Trophoblast cell (in vitro differentiated cells and primary cell): ENCODE measurements at regions not wholly inside any gene's neighbourhood (a gene's known extent, or its start where the extent isn't known, plus 50 kb on each side); places are given as distances from the start of the nearest gene placed in this dataset.

ENCODE experiments used
- DNase-seq, 2 donors: peaks; one replicate each; pipeline ENCODE4 v3.0.0-alpha.2; 2016
- H2AFZ ChIP-seq: 2 replicates; pipeline ENCODE4 v1.6.1; 2013; ENCODE audit warnings: low read length, moderate library complexity, mild to moderate bottlenecking; ENCODE audit not compliant: insufficient read depth, poor library complexity
- H2AK5ac ChIP-seq: 2 replicates; pipeline ENCODE4 v1.6.1; 2013; ENCODE audit warnings: mild to moderate bottlenecking, low read length
- H2BK120ac ChIP-seq: 2 replicates; pipeline ENCODE4 v1.6.1; 2013; ENCODE audit warnings: low read length, mild to moderate bottlenecking, moderate library complexity; ENCODE audit not compliant: insufficient read depth, poor library complexity
- H2BK12ac ChIP-seq: 2 replicates; pipeline ENCODE4 v1.6.1; 2013; ENCODE audit warnings: mild to moderate bottlenecking, low read length, moderate library complexity
- H2BK5ac ChIP-seq: 2 replicates; pipeline ENCODE4 v1.6.1; 2013; ENCODE audit warnings: low read length, low read depth, moderate library complexity, mild to moderate bottlenecking; ENCODE audit not compliant: poor library complexity
- H3K14ac ChIP-seq: 2 replicates; pipeline ENCODE4 v1.6.1; 2013; ENCODE audit warnings: mild to moderate bottlenecking, low read length
- H3K18ac ChIP-seq: 2 replicates; pipeline ENCODE4 v1.6.1; 2013; ENCODE audit warnings: mild to moderate bottlenecking, low read length
- H3K23ac ChIP-seq: 2 replicates; pipeline ENCODE4 v1.6.1; 2013; ENCODE audit warnings: low read length
- H3K27ac ChIP-seq: 2 replicates; pipeline ENCODE4 v1.5.1; 2013; ENCODE audit warnings: low read depth, mild to moderate bottlenecking, inconsistent platforms, low read length, moderate library complexity
- H3K27me3 ChIP-seq: 2 replicates; pipeline ENCODE4 v1.6.1; 2013; ENCODE audit warnings: inconsistent platforms, mild to moderate bottlenecking, low read length, moderate library complexity; ENCODE audit not compliant: insufficient read depth
- H3K36me3 ChIP-seq, 2 experiments: 1 replicate in 1 of 2; 2 replicates in 1 of 2; pipeline ENCODE4 v1.6.1; 2013; ENCODE audit warnings: low read length in 2 of 2, mild to moderate bottlenecking in 2 of 2, moderate library complexity in 1 of 2; ENCODE audit not compliant: insufficient read depth in 2 of 2, control insufficient read depth in 1 of 2
- H3K4ac ChIP-seq: 2 replicates; pipeline ENCODE4 v1.6.1; 2013; ENCODE audit warnings: low read depth, mild to moderate bottlenecking, low read length, moderate library complexity
- H3K4me1 ChIP-seq, 2 experiments: 1 replicate in 1 of 2; 2 replicates in 1 of 2; pipeline ENCODE4 v1.6.1; 2013; ENCODE audit warnings: low read length in 2 of 2, mild to moderate bottlenecking in 2 of 2, moderate library complexity in 1 of 2; ENCODE audit not compliant: insufficient read depth in 2 of 2, control insufficient read depth in 1 of 2
- H3K4me2 ChIP-seq: 2 replicates; pipeline ENCODE4 v1.6.1; 2013; ENCODE audit warnings: inconsistent platforms, mild to moderate bottlenecking, low read length, moderate library complexity
- H3K4me3 ChIP-seq: 2 replicates; pipeline ENCODE4 v1.5.1; 2013; ENCODE audit warnings: mild to moderate bottlenecking, low read depth, low read length, inconsistent platforms
- H3K79me1 ChIP-seq: one replicate; pipeline ENCODE4 v1.6.1; 2013; ENCODE audit warnings: low read length
- H3K79me2 ChIP-seq: 2 replicates; pipeline ENCODE4 v1.6.1; 2013; ENCODE audit warnings: low read length, mild to moderate bottlenecking; ENCODE audit not compliant: control insufficient read depth, insufficient read depth, poor library complexity
- H3K9ac ChIP-seq: 2 replicates; pipeline ENCODE4 v1.6.1; 2013; ENCODE audit warnings: mild to moderate bottlenecking, low read length
- H3K9me3 ChIP-seq: 2 replicates; pipeline ENCODE4 v1.6.1; 2013; ENCODE audit warnings: low read depth, mild to moderate bottlenecking, control low read depth, inconsistent platforms, low read length; ENCODE audit not compliant: insufficient read depth
- H4K12ac ChIP-seq: 2 replicates; pipeline ENCODE4 v1.6.1; 2013; ENCODE audit warnings: low read depth, mild to moderate bottlenecking, low read length, moderate library complexity
- H4K8ac ChIP-seq: 2 replicates; pipeline ENCODE4 v1.6.1; 2013; ENCODE audit warnings: low read depth, mild to moderate bottlenecking, low read length, moderate library complexity
- H4K91ac ChIP-seq: one replicate; pipeline ENCODE4 v1.6.1; 2013; ENCODE audit warnings: low read depth, mild to moderate bottlenecking, low read length, moderate library complexity
- WGBS: extraction: QIAGEN DNeasy Blood & Tissue Kit; methylation state at CpG from one replicate; pipeline ENCODE4 v1.1.7; 2013; ENCODE audit warnings: missing lambda C conversion rate; ENCODE audit not compliant: insufficient read length, insufficient coverage; ENCODE audit errors: extremely low coverage; 5-methylcytosine and 5-hydroxymethylcytosine counted together

GRCh38 chr6:30832864-30833263 lies 51.5 kb upstream of the DDR1 start:
- H3K9ac ChIP-seq: no peak overlapping the region
- H2AK5ac ChIP-seq: no peak overlapping the region
- no peak overlapping the region for H3K23ac ChIP-seq
- no peaks in the 10 kb centered on the region for H3K79me2 ChIP-seq
- no peak overlapping the region for H2BK120ac ChIP-seq
- no peak for DNase-seq
- no peak overlapping the region for H2AFZ ChIP-seq
- H4K12ac ChIP-seq: no peak overlapping the region
- H3K36me3 ChIP-seq: no peaks in the 10 kb centered on the region
- H2BK12ac ChIP-seq: no peak overlapping the region
- no peaks in the 10 kb centered on the region for H3K9me3 ChIP-seq
- H3K4me3 ChIP-seq: no peak overlapping the region
- no peak overlapping the region for H2BK5ac ChIP-seq
- peaks cover 2 to 4% of the 10 kb centered on the region in 2 experiments for H3K4me1 ChIP-seq
- peaks cover 17% of the 10 kb centered on the region for H3K79me1 ChIP-seq
- H3K14ac ChIP-seq: no peak overlapping the region
- H3K4ac ChIP-seq: no peak overlapping the region
- no peak overlapping the region for H3K27ac ChIP-seq
- 100% methylated on average over 1 of the region's 5 CpGs for WGBS
- H3K27me3 ChIP-seq: no peaks in the 10 kb centered on the region
- peak overlapping the region; percentile 69 for H4K91ac ChIP-seq
- peak overlapping the region; percentile 47 for H4K8ac ChIP-seq
- no peak overlapping the region for H3K18ac ChIP-seq
- H3K4me2 ChIP-seq: no peak overlapping the region

- no peak overlapping the region for H3K18ac ChIP-seq
- H3K79me2 ChIP-seq: no peaks in the 10 kb centered on the region
- H2BK12ac ChIP-seq: peak overlapping the region; percentile 63
- no peak for DNase-seq
- no peak overlapping the region for H3K4me2 ChIP-seq
- peak overlapping the region; percentile 44 for H2AK5ac ChIP-seq
- H3K4ac ChIP-seq: no peak overlapping the region
- H3K79me1 ChIP-seq: peaks cover 22% of the 10 kb centered on the region
- H3K9ac ChIP-seq: no peak overlapping the region
- H4K12ac ChIP-seq: no peak overlapping the region
- H2BK5ac ChIP-seq: no peak overlapping the region
- H2AFZ ChIP-seq: no peak overlapping the region
- H3K9me3 ChIP-seq: no peaks in the 10 kb centered on the region
- H3K14ac ChIP-seq: no peak overlapping the region
- H3K23ac ChIP-seq: no peak overlapping the region
- no peak overlapping the region for H3K27ac ChIP-seq
- H4K91ac ChIP-seq: peak overlapping the region; percentile 64
- no peak overlapping the region for H4K8ac ChIP-seq
- no peak overlapping the region for H3K4me3 ChIP-seq
- no peaks in the 10 kb centered on the region for H3K36me3 ChIP-seq
- no CpG with 5 or more reads among the region's 3 CpGs for WGBS
- H3K4me1 ChIP-seq: peaks cover 6 to 8% of the 10 kb centered on the region in 2 experiments
- no peaks in the 10 kb centered on the region for H3K27me3 ChIP-seq
- peak overlapping the region; percentile 10 for H2BK120ac ChIP-seq
Measured at GRCh38 chr6:30830438-30830837, 53.9 kb upstream of the DDR1 start.

DNA sequence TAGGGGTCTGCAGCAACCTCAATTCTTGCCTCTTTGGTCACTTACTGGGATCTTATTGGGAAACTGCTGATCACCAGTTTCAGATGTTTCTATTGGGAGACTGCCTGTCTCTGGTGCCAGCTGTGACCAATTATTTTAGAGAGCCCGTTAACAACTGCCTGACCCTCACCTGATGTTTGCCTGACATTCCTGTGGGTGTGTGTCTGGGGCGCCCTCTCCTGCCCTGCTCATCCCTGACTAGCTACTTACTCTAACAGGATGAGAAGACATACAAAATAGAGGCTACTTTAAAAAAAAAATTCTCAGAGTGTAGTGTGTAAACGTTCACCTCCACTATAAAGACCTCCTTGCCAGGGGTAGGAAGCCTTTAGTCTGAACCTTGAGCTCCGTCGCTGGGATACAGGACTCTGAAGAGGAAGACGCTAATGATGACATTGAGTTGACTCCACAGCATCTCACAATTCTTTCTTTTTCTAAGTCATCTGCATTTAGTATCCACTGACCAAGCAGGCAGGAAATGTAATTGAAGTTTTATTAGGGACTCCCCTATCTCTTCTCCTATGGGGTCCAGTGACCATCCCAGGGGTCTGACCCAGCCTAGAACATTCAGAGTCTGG lies 54.6 kb upstream of the DDR1 start:
- Histone ChIP-seq H3K27ac (no peak overlapping the region), H3K14ac (no peak overlapping the region), H2AK5ac (peak overlapping the region; percentile 44), H3K18ac (no peak overlapping the region), H2BK12ac (peak overlapping the region; percentile 73), H3K9ac (no peak overlapping the region), H4K12ac (no peak overlapping the region), H4K91ac (peak overlapping the region; percentile 64), H3K79me1 (peaks cover 22% of the 10 kb centered on the region), H3K4me2 (no peak overlapping the region), H3K23ac (no peak overlapping the region), H3K79me2 (no peaks in the 10 kb centered on the region), H2BK120ac (no peak overlapping the region), H3K9me3 (no peaks in the 10 kb centered on the region), H2BK5ac (no peak overlapping the region), H3K27me3 (no peaks in the 10 kb centered on the region), H3K36me3 (no peaks in the 10 kb centered on the region), H3K4me1 (peaks cover 6 to 8% of the 10 kb centered on the region in 2 experiments), H3K4ac (no peak overlapping the region), H3K4me3 (no peak overlapping the region), H2AFZ (no peak overlapping the region), H4K8ac (no peak overlapping the region)
- DNase-seq: no peak
- no CpG with 5 or more reads among the region's 6 CpGs for WGBS

- peak overlapping the region; percentile 70 for H2BK12ac ChIP-seq
- no peak overlapping the region for H3K4ac ChIP-seq
- no CpG with 5 or more reads among the region's 4 CpGs for WGBS
- no peak overlapping the region for H3K23ac ChIP-seq
- peaks cover 22% of the 10 kb centered on the region for H3K79me1 ChIP-seq
- no peak for DNase-seq
- H2BK120ac ChIP-seq: peak overlapping the region; percentile 39
- H3K79me2 ChIP-seq: no peaks in the 10 kb centered on the region
- no peaks in the 10 kb centered on the region for H3K27me3 ChIP-seq
- H4K8ac ChIP-seq: no peak overlapping the region
- peak overlapping the region; percentile 75 for H4K91ac ChIP-seq
- no peak overlapping the region for H3K9ac ChIP-seq
- no peaks in the 10 kb centered on the region for H3K36me3 ChIP-seq
- peak overlapping the region; percentile 1 for H3K14ac ChIP-seq
- no peaks in the 10 kb centered on the region for H3K9me3 ChIP-seq
- H3K18ac ChIP-seq: no peak overlapping the region
- H2AFZ ChIP-seq: no peak overlapping the region
- H2BK5ac ChIP-seq: no peak overlapping the region
- H4K12ac ChIP-seq: no peak overlapping the region
- peak overlapping the region; percentile 16 for H2AK5ac ChIP-seq
- H3K4me2 ChIP-seq: no peak overlapping the region
- no peak overlapping the region for H3K27ac ChIP-seq
- no peak overlapping the region for H3K4me3 ChIP-seq
- peaks cover 6 to 8% of the 10 kb centered on the region in 2 experiments for H3K4me1 ChIP-seq
Measured at GRCh38 chr6:30829033-30829432, 55.3 kb upstream of the DDR1 start.
